HG03460 (cell line): ENCODE measurements at regions not wholly inside any gene's neighbourhood (a gene's known extent, or its start where the extent isn't known, plus 50 kb on each side); places are given as distances from the start of the nearest gene placed in this dataset.
A peak's percentile ranks its signal among the peaks of the same experiment; 100 is the strongest.

Source experiments
- ATAC-seq: cut with Tn5 transposase; IDR thresholded peaks from one replicate; pipeline ENCODE4 v1.9.1; 2021; ENCODE audit not compliant: unreplicated experiment

- no peak for ATAC-seq
Measured at GRCh38 chr4:140809676-140810075, 53.5 kb upstream of the TBC1D9 start.

DNA sequence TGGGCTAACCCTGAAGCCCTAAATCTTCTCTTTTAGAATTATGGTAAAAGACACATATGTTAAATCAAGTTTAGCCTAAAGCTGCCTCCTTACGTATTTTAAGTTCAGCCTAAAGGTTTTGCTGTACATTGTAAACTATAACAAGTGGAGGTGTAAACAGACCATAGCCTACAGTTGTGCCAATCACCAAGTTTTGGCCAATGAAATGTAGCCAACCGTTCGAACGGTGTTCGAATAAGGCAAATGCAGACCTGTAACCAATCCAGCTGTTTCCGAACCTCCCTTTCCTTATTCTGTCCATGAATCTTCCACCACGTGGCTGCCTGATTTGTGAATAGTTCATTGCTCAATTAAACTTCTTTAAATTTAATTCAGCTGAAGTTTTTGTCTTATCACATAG is 52.1 kb upstream of the TBC1D9 start:
- no peak for ATAC-seq

- peak; percentile 84 for ATAC-seq
Measured at GRCh38 chr4:140807491-140808252, 51.5 kb upstream of the TBC1D9 start.

DNA sequence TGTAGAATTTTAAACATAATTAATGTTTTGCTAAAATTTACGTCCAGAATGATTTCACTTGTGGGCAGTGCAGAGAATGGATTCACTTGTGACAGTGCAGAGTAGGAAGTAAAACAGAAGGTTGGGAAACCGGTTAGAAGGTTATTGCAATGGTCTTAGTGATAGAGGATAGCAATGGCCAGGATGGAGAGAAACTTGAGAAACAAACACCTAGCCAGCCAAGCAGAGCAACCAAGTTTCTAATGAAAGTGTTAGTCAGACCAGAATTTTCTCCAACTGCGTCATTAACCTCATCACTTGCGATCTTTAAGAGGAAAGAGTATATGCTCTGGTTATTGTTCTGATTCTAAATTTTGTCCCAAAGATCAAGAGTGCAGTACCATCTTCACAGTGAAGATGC is 50.0 kb upstream of the TBC1D9 start:
- ATAC-seq = peak; percentile 71
